Skeletal muscle cell (primary cell): ENCODE measurements at regions not wholly inside any gene's neighbourhood (a gene's known extent, or its start where the extent isn't known, plus 50 kb on each side); places are given as distances from the start of the nearest gene placed in this dataset.
A peak's percentile ranks its signal among the peaks of the same experiment; 100 is the strongest.

Experiments used
- DNase-seq: peaks from one replicate; pipeline ENCODE4 v3.0.0-alpha.2; 2010; ENCODE audit warnings: low read depth
- H3K4me3 ChIP-seq: 2 replicates; pipeline ENCODE4 v1.5.1; 2011; ENCODE audit warnings: low read depth, mild to moderate bottlenecking, control low read depth, low read length, moderate library complexity

GRCh38 chr12:19572920-19573558, 133.7 kb downstream of the AEBP2 start:
- DNase-seq, result no peak
- no peak overlapping the region for H3K4me3 ChIP-seq

GRCh38 chr12:19573866-19574265, 134.6 kb downstream of the AEBP2 start:
- H3K4me3 ChIP-seq, result no peak overlapping the region
- DNase-seq, result no peak

GRCh38 chr12:19574601-19575000, 135.3 kb downstream of the AEBP2 start:
- no peak overlapping the region for H3K4me3 ChIP-seq
- DNase-seq, result no peak

GRCh38 chr12:19575337-19576243, 136.3 kb downstream of the AEBP2 start:
- DNase-seq, result peak; percentile 32
- H3K4me3 ChIP-seq, result no peak overlapping the region

GRCh38 chr12:19576506-19577280, 137.4 kb downstream of the AEBP2 start:
- no peak overlapping the region for H3K4me3 ChIP-seq
- DNase-seq, result no peak

GRCh38 chr12:19577281-19577530, 137.9 kb downstream of the AEBP2 start:
- H3K4me3 ChIP-seq, result no peak overlapping the region
- DNase-seq, result no peak

GRCh38 chr12:19584732-19585131, 145.4 kb downstream of the AEBP2 start:
- no peak for DNase-seq
- H3K4me3 ChIP-seq, result no peak overlapping the region

- no peak overlapping the region for H3K4me3 ChIP-seq
- no peak for DNase-seq
Measured at GRCh38 chr12:19588951-19589350, 149.7 kb downstream of the AEBP2 start.

- no peak for DNase-seq
- no peak overlapping the region for H3K4me3 ChIP-seq
Measured at GRCh38 chr12:19591951-19592350, 152.7 kb downstream of the AEBP2 start.

GRCh38 chr12:19596434-19597166, 157.3 kb downstream of the AEBP2 start:
- no peak for DNase-seq
- no peak overlapping the region for H3K4me3 ChIP-seq

GRCh38 chr12:19597167-19598026, 158.1 kb downstream of the AEBP2 start:
- no peak for DNase-seq
- H3K4me3 ChIP-seq, result no peak overlapping the region

- no peak overlapping the region for H3K4me3 ChIP-seq
Measured at GRCh38 chr12:19605720-19606119, 166.4 kb downstream of the AEBP2 start.

GRCh38 chr12:19608039-19608438, 168.7 kb downstream of the AEBP2 start:
- no peak for DNase-seq
- no peak overlapping the region for H3K4me3 ChIP-seq

More at GRCh38 chr12:19605720-19606119, 166.4 kb downstream of the AEBP2 start:
- no peak for DNase-seq

GRCh38 chr12:19613051-19613535, 173.8 kb downstream of the AEBP2 start:
- H3K4me3 ChIP-seq, result no peak overlapping the region
- no peak for DNase-seq

- no peak overlapping the region for H3K4me3 ChIP-seq
- DNase-seq, result no peak
Measured at GRCh38 chr12:19614601-19615383, 175.5 kb downstream of the AEBP2 start.

GRCh38 chr12:19615384-19615725, 176.1 kb downstream of the AEBP2 start:
- H3K4me3 ChIP-seq, result no peak overlapping the region

GRCh38 chr12:19616781-19617180, 177.5 kb downstream of the AEBP2 start:
- H3K4me3 ChIP-seq, result no peak overlapping the region
- no peak for DNase-seq

More at GRCh38 chr12:19615384-19615725, 176.1 kb downstream of the AEBP2 start:
- DNase-seq, result no peak

GRCh38 chr12:19620222-19620621, 180.9 kb downstream of the AEBP2 start:
- no peak for DNase-seq
- no peak overlapping the region for H3K4me3 ChIP-seq
